Peyer's patch (tissue), 4 donors: ENCODE measurements at regions not wholly inside any gene's neighbourhood (a gene's known extent, or its start where the extent isn't known, plus 50 kb on each side); places are given as distances from the start of the nearest gene placed in this dataset.
"Not testable (repeated sequence)": the region's sequence is repeated elsewhere in the genome, so short reads cannot be mapped to it uniquely, and the experiment has no call there.

ENCODE experiments used
- DNase-seq, 3 donors: peaks; one replicate each; pipeline ENCODE4 v3.0.0-alpha.2; 2017 to 2019
- H3K27ac ChIP-seq, 4 donors: fragments of 200-600 bp; sonication (generic); one replicate each; pipeline ENCODE4 v1.5.1; 2016 to 2019
- H3K27me3 ChIP-seq, 2 donors: fragments of 200-600 bp; sonication (generic); one replicate each; pipeline ENCODE4 v1.5.1; 2019
- H3K36me3 ChIP-seq, 3 donors: fragments of 200-600 bp; sonication (generic); one replicate each; pipeline ENCODE4 v1.5.1; 2016 to 2019
- H3K4me1 ChIP-seq, 4 donors: fragments of 200-600 bp; sonication (generic); one replicate each; pipeline ENCODE4 v1.5.1; 2016 to 2019
- H3K4me3 ChIP-seq, 4 donors: fragments of 200-600 bp; sonication (generic); 1 replicate in 3 of 4; 2 replicates in 1 of 4; pipeline ENCODE4 v1.5.1; 2016 to 2019; ENCODE audit warnings: mild to moderate bottlenecking in 1 of 4
- H3K9me3 ChIP-seq, 4 donors: fragments of 200-600 bp; sonication (generic); one replicate each; pipeline ENCODE4 v1.5.1; 2016 to 2019; ENCODE audit warnings: mild to moderate bottlenecking in 1 of 4
- POLR2A ChIP-seq, 2 donors: fragments of 450-650 bp; IDR thresholded peaks; one replicate each; pipeline ENCODE4 v1.5.1; 2017; ENCODE audit warnings: antibody characterized with exemption in 2 of 2, mild to moderate bottlenecking in 2 of 2, moderate library complexity in 2 of 2
- TF ChIP-seq, protein P1 (sequence below), 6 experiments: fragments of 450-650 bp in 4 of 6; fragments of 200-600 bp in 2 of 6; sonication (generic) in 1 of 6; IDR thresholded peaks; one replicate each; pipeline ENCODE4 v1.5.1; 2017 to 2019; ENCODE audit warnings: antibody characterized with exemption in 6 of 6, mild to moderate bottlenecking in 3 of 6, moderate library complexity in 1 of 6

DNA sequence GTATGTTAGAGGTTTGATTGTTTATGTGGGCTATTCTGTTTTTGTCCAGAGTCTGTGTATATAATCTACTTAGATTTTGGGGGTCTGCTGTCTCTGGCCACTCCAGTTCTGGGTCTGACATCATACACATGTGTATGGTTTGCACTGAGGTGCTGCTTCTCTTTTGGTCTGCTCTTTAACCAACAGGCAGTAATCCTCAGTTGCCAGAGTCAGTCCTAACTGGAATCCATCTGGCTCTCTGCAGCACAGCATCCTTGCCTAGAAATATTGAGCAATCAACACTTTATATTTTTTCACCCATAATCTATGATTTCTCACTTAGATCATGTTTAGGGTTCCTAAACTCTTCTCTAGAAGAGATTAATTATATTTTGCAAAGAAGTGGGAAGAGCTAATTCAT is 98.3 kb upstream of the SFRP2 start:
- no peaks in the 10 kb centered on the region for H3K4me1 ChIP-seq
- H3K36me3 ChIP-seq = no peaks in the 10 kb centered on the region
- no peak overlapping the region for H3K4me3 ChIP-seq
- H3K27ac ChIP-seq = no peak overlapping the region
- DNase-seq = no peak
- TF ChIP-seq POLR2A (IDR thresholded peaks at IDR 0.05) = no peak
- TF ChIP-seq, protein P1, sequence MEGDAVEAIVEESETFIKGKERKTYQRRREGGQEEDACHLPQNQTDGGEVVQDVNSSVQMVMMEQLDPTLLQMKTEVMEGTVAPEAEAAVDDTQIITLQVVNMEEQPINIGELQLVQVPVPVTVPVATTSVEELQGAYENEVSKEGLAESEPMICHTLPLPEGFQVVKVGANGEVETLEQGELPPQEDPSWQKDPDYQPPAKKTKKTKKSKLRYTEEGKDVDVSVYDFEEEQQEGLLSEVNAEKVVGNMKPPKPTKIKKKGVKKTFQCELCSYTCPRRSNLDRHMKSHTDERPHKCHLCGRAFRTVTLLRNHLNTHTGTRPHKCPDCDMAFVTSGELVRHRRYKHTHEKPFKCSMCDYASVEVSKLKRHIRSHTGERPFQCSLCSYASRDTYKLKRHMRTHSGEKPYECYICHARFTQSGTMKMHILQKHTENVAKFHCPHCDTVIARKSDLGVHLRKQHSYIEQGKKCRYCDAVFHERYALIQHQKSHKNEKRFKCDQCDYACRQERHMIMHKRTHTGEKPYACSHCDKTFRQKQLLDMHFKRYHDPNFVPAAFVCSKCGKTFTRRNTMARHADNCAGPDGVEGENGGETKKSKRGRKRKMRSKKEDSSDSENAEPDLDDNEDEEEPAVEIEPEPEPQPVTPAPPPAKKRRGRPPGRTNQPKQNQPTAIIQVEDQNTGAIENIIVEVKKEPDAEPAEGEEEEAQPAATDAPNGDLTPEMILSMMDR (IDR thresholded peaks at IDR 0.05) = no peak
- no peaks in the 10 kb centered on the region for H3K27me3 ChIP-seq
- no peaks in the 10 kb centered on the region for H3K9me3 ChIP-seq

DNA sequence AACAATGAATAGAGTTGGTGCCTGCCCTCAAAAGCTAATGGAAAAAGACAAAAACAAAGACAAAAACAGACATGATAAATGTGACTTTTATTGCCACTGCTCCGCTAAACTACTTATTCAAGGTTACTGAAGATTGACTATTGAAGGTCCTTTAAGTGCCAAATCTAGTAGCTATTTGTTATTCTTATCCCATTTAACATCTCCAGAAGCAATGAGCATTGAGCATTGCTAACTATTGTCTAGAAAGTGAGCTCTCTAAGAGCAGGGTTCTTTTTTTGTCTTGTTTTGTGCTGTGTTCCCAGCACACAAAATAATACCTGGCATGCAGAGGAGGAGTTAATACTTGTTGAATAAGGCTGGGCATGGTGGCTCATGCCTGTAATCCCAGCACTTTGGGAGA is 95.4 kb upstream of the SFRP2 start:
- Histone ChIP-seq H3K9me3 (peaks cover 0 to 13% (median 4%) of the 10 kb centered on the region in 4 donors), H3K4me3 (no peak overlapping the region), H3K27me3 (no peaks in the 10 kb centered on the region), H3K27ac (no peak overlapping the region), H3K4me1 (no peaks in the 10 kb centered on the region), H3K36me3 (no peaks in the 10 kb centered on the region)
- TF ChIP-seq, protein P1 (IDR thresholded peaks at IDR 0.05) = no peak
- no peak for TF ChIP-seq POLR2A (IDR thresholded peaks at IDR 0.05)
- DNase-seq = no peak

DNA sequence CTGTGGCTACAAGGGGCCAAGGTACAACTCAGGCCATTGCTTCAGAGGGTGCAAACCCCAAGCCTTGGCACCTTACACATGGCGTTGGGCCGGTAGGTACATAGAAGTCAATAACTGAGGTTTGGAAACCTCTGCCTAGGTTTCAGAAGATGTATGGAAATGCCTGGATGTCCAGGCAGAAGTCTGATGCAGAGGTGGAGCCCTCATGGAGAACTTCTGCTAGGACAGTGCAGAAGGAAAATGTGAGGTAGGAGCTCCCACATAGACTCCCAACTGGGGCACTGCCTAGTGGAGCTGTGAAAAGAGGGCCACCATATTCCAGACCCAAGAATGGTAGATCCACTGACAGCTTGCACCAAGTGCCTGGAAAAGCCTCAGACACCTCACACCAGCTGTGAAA is 92.1 kb upstream of the SFRP2 start:
- H3K27me3 ChIP-seq = no peaks in the 10 kb centered on the region
- no peak overlapping the region for H3K27ac ChIP-seq
- no peak for DNase-seq
- no peaks in the 10 kb centered on the region for H3K4me1 ChIP-seq
- TF ChIP-seq, protein P1 (IDR thresholded peaks at IDR 0.05) = no peak
- no peak for TF ChIP-seq POLR2A (IDR thresholded peaks at IDR 0.05)
- H3K4me3 ChIP-seq = no peak overlapping the region
- H3K36me3 ChIP-seq = no peaks in the 10 kb centered on the region
- peaks cover 0 to 13% (median 4%) of the 10 kb centered on the region in 4 donors for H3K9me3 ChIP-seq

DNA sequence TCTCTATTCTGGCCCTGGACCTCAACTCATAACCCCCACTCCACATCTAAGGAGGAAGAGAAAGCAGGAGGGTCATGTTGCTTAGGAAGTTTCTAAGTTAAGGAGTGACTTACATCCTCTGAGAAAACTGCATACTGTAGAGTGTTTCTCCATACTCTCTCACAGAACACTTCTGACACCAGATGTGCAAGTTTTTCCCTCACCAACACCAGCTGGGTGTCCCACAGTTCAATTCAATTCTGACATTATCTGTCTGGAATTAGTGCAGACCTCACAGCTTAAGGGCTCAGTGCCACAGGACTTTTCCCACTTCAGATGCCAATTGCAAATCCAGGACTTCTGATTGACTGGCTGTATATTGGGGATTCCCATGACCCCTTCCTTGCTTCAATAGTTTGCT is 89.0 kb upstream of the SFRP2 start:
- TF ChIP-seq, protein P1 (IDR thresholded peaks at IDR 0.05) = no peak

DNA sequence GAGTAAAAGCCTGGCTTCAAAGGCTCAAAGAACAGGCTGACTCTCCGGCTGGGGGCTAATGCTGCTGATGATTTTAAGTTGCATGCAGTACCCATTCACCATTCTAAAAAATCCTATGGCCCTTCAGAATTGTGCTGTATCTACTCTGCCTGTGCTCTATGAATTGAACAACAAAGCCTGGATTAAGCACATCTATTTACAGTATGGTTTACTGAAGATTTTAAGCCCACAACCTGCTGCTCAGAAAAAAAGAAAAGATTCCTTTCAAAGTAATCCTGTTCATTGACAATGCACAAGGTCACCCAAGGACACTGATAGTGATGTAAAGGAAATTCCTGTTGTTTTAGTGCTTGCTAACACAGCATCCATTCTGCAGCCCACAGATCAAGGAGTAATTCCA is 84.9 kb upstream of the SFRP2 start:
- no peak for DNase-seq
- no peak overlapping the region for H3K4me3 ChIP-seq
- H3K9me3 ChIP-seq = no peaks in the 10 kb centered on the region
- no peaks in the 10 kb centered on the region for H3K36me3 ChIP-seq
- TF ChIP-seq POLR2A (IDR thresholded peaks at IDR 0.05) = no peak
- TF ChIP-seq, protein P1 (IDR thresholded peaks at IDR 0.05) = no peak
- no peaks in the 10 kb centered on the region for H3K4me1 ChIP-seq
- no peaks in the 10 kb centered on the region for H3K27me3 ChIP-seq
- no peak overlapping the region for H3K27ac ChIP-seq

More for the DNA sequence above, 89.0 kb upstream of the SFRP2 start:
- Histone ChIP-seq H3K36me3 (no peaks in the 10 kb centered on the region), H3K4me1 (no peaks in the 10 kb centered on the region), H3K9me3 (peaks cover 0 to 13% (median 4%) of the 10 kb centered on the region in 4 donors), H3K4me3 (no peak overlapping the region), H3K27me3 (no peaks in the 10 kb centered on the region), H3K27ac (no peak overlapping the region)
- DNase-seq = no peak

DNA sequence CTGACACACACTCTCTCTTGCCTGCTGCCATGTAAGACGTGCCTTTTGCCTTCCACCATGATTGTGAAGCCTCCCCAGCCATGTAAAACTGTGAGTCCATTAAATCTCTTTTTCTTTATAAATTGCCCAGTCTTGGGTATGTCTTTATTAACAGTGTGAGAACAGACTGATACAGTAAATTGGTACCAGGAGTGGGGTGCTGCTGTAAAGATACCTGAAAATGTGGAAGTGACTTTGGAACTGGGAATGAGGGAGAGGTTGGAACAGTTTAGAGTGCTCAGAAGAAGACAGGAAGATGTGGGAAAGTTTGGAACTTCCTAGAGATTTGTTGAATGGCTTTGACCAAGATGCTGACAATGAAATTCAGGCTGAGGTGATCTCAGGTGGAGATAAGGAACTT is 77.9 kb upstream of the SFRP2 start:
- not testable (repeated sequence) for H3K27ac ChIP-seq, H3K4me3 ChIP-seq, H3K27me3 ChIP-seq, H3K36me3 ChIP-seq, DNase-seq, H3K4me1 ChIP-seq
- peaks cover 0 to 13% (median 5%) of the 10 kb centered on the region in 4 donors for H3K9me3 ChIP-seq
